Muscle of leg (tissue), 3 donors: ENCODE measurements at regions not wholly inside any gene's neighbourhood (a gene's known extent, or its start where the extent isn't known, plus 50 kb on each side); places are given as distances from the start of the nearest gene placed in this dataset.

ENCODE experiments used
- DNase-seq: peaks from one replicate; pipeline ENCODE4 v3.0.0; 2013
- H3K27ac ChIP-seq: one replicate; pipeline ENCODE4 v1.5.1; 2013; ENCODE audit warnings: mild to moderate bottlenecking, low read length, control low read depth
- H3K27me3 ChIP-seq: one replicate; pipeline ENCODE4 v1.6.1; 2013; ENCODE audit warnings: low read length; ENCODE audit not compliant: control insufficient read depth, insufficient read depth
- H3K36me3 ChIP-seq: one replicate; pipeline ENCODE4 v1.6.1; 2013; ENCODE audit warnings: low read length; ENCODE audit not compliant: control insufficient read depth, insufficient read depth
- H3K4me1 ChIP-seq: one replicate; pipeline ENCODE4 v1.6.1; 2013; ENCODE audit warnings: low read length; ENCODE audit not compliant: control insufficient read depth, insufficient read depth
- H3K4me3 ChIP-seq: one replicate; pipeline ENCODE4 v1.5.1; 2013; ENCODE audit warnings: low read length, control low read depth
- H3K9me3 ChIP-seq: replicated peaks from 2 replicates; pipeline ENCODE4 v1.6.1; 2013; ENCODE audit warnings: low read depth, low read length; ENCODE audit not compliant: control insufficient read depth
- WGBS: methylation state at CpG from one replicate; pipeline ENCODE4 v1.1.5; 2013; ENCODE audit warnings: missing lambda C conversion rate; ENCODE audit not compliant: insufficient coverage; 5-methylcytosine and 5-hydroxymethylcytosine counted together

- H3K27me3 ChIP-seq = no peaks in the 10 kb centered on the region
- H3K9me3 ChIP-seq = no peaks in the 10 kb centered on the region
- no peaks in the 10 kb centered on the region for H3K4me1 ChIP-seq
- no peaks in the 10 kb centered on the region for H3K36me3 ChIP-seq
- no peak overlapping the region for H3K4me3 ChIP-seq
- H3K27ac ChIP-seq = no peak overlapping the region
- DNase-seq = no peak
Measured at GRCh38 chr2:18848646-18849045, 259.3 kb upstream of the NT5C1B start.

GRCh38 chr2:18845854-18846445 is 256.6 kb upstream of the NT5C1B start:
- WGBS = no CpG with 5 or more reads among the region's 2 CpGs
- H3K4me3 ChIP-seq = no peak overlapping the region
- no peaks in the 10 kb centered on the region for H3K36me3 ChIP-seq
- H3K27me3 ChIP-seq = no peaks in the 10 kb centered on the region
- H3K27ac ChIP-seq = no peak overlapping the region
- H3K9me3 ChIP-seq = no peaks in the 10 kb centered on the region
- H3K4me1 ChIP-seq = peaks cover 2% of the 10 kb centered on the region
- DNase-seq = peak; percentile 65

- no peaks in the 10 kb centered on the region for H3K27me3 ChIP-seq
- H3K4me3 ChIP-seq = no peak overlapping the region
- H3K27ac ChIP-seq = no peak overlapping the region
- 68% methylated on average over 5 of the region's 5 CpGs for WGBS
- DNase-seq = no peak
- H3K36me3 ChIP-seq = no peaks in the 10 kb centered on the region
- H3K4me1 ChIP-seq = peaks cover 2% of the 10 kb centered on the region
- no peaks in the 10 kb centered on the region for H3K9me3 ChIP-seq
Measured at GRCh38 chr2:18842836-18843235, 253.5 kb upstream of the NT5C1B start.

- Histone ChIP-seq H3K27ac (no peak overlapping the region), H3K4me3 (no peak overlapping the region), H3K27me3 (no peaks in the 10 kb centered on the region), H3K36me3 (no peaks in the 10 kb centered on the region), H3K9me3 (no peaks in the 10 kb centered on the region), H3K4me1 (peaks cover 2% of the 10 kb centered on the region)
- 86% methylated on average over 2 of the region's 4 CpGs for WGBS
- DNase-seq = no peak
Measured at GRCh38 chr2:18841248-18842150, 252.1 kb upstream of the NT5C1B start.

GRCh38 chr2:18837240-18837639 is 247.9 kb upstream of the NT5C1B start:
- Histone ChIP-seq H3K27me3 (no peaks in the 10 kb centered on the region), H3K27ac (no peak overlapping the region), H3K4me1 (no peaks in the 10 kb centered on the region), H3K36me3 (no peaks in the 10 kb centered on the region), H3K9me3 (no peaks in the 10 kb centered on the region), H3K4me3 (no peak overlapping the region)
- DNase-seq = peak; percentile 18
- WGBS = no CpG with 5 or more reads among the region's 1 CpG

- WGBS = no CpG with 5 or more reads among the region's 4 CpGs
- no peak overlapping the region for H3K27ac ChIP-seq
- H3K36me3 ChIP-seq = no peaks in the 10 kb centered on the region
- no peaks in the 10 kb centered on the region for H3K9me3 ChIP-seq
- H3K4me1 ChIP-seq = no peaks in the 10 kb centered on the region
- H3K4me3 ChIP-seq = no peak overlapping the region
- H3K27me3 ChIP-seq = no peaks in the 10 kb centered on the region
- no peak for DNase-seq
Measured at GRCh38 chr2:18836436-18836835, 247.1 kb upstream of the NT5C1B start.

GRCh38 chr2:18835787-18836186 is 246.4 kb upstream of the NT5C1B start:
- 100% methylated on average over 1 of the region's 2 CpGs for WGBS
- Histone ChIP-seq H3K27ac (no peak overlapping the region), H3K36me3 (no peaks in the 10 kb centered on the region), H3K27me3 (no peaks in the 10 kb centered on the region), H3K9me3 (no peaks in the 10 kb centered on the region), H3K4me1 (no peaks in the 10 kb centered on the region), H3K4me3 (no peak overlapping the region)
- no peak for DNase-seq

GRCh38 chr2:18834341-18834740 is 245.0 kb upstream of the NT5C1B start:
- H3K27me3 ChIP-seq = no peaks in the 10 kb centered on the region
- H3K4me1 ChIP-seq = peaks cover 2% of the 10 kb centered on the region
- no peak overlapping the region for H3K27ac ChIP-seq
- H3K9me3 ChIP-seq = no peaks in the 10 kb centered on the region
- no CpG with 5 or more reads among the region's 1 CpG for WGBS
- H3K36me3 ChIP-seq = no peaks in the 10 kb centered on the region
- H3K4me3 ChIP-seq = no peak overlapping the region
- DNase-seq = peak; percentile 31

GRCh38 chr2:18833941-18834340 is 244.6 kb upstream of the NT5C1B start:
- peaks cover 2% of the 10 kb centered on the region for H3K4me1 ChIP-seq
- no peaks in the 10 kb centered on the region for H3K9me3 ChIP-seq
- H3K4me3 ChIP-seq = no peak overlapping the region
- H3K36me3 ChIP-seq = no peaks in the 10 kb centered on the region
- 100% methylated on average over 2 of the region's 2 CpGs for WGBS
- no peak for DNase-seq
- no peaks in the 10 kb centered on the region for H3K27me3 ChIP-seq
- no peak overlapping the region for H3K27ac ChIP-seq

GRCh38 chr2:18831916-18832510 is 242.6 kb upstream of the NT5C1B start:
- Histone ChIP-seq H3K27ac (no peak overlapping the region), H3K4me1 (peaks cover 2% of the 10 kb centered on the region), H3K4me3 (no peak overlapping the region), H3K27me3 (no peaks in the 10 kb centered on the region), H3K9me3 (no peaks in the 10 kb centered on the region), H3K36me3 (no peaks in the 10 kb centered on the region)
- WGBS = no CpG with 5 or more reads among the region's 2 CpGs
- DNase-seq = no peak
